GM13977 (cell line): ENCODE measurements at regions not wholly inside any gene's neighbourhood (a gene's known extent, or its start where the extent isn't known, plus 50 kb on each side); places are given as distances from the start of the nearest gene placed in this dataset.

Source experiments
- DNase-seq: peaks from one replicate; pipeline ENCODE4 v3.0.0; 2012; ENCODE audit warnings: low spot score
- in situ Hi-C: fragments of 300-500 bp; cut with MboI; formaldehyde crosslinking; loops from one replicate; pipeline ENCODE4 v1.12.0; 2022; ENCODE audit warnings: low sequenced_read_pairs, low pct_unique_long_range_greater_than_20kb, mixed read lengths, inconsistent platforms; ENCODE audit not compliant: unreplicated experiment
- TF ChIP-seq, protein P1 (sequence below): IDR thresholded peaks from 2 replicates; pipeline ENCODE4 v1.5.1; 2012; ENCODE audit warnings: mild to moderate bottlenecking, control low read depth; ENCODE audit not compliant: insufficient read depth; ENCODE audit errors: extremely low read depth, missing control alignments

DNA sequence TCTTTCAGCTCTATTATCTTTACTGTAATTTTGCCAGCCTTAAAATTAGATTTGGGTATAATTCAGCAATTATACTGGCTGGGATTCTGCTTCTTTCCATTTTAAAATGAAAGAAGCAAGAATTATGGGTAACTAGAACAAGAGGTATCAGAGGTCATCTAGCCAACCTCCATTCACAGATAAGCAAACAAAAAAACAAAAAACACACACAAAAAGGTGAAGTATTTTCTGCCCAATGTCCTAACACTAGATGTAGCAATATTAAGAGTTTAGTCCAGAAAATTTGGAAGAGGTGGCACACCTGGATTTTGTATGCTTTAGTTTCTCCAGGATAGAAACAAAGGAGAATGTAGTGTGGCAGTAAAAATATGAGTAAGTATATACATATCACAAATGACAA lies 68.1 kb upstream of the ANXA1 start:
- in situ Hi-C loops = no loop called here
- TF ChIP-seq, protein P1, sequence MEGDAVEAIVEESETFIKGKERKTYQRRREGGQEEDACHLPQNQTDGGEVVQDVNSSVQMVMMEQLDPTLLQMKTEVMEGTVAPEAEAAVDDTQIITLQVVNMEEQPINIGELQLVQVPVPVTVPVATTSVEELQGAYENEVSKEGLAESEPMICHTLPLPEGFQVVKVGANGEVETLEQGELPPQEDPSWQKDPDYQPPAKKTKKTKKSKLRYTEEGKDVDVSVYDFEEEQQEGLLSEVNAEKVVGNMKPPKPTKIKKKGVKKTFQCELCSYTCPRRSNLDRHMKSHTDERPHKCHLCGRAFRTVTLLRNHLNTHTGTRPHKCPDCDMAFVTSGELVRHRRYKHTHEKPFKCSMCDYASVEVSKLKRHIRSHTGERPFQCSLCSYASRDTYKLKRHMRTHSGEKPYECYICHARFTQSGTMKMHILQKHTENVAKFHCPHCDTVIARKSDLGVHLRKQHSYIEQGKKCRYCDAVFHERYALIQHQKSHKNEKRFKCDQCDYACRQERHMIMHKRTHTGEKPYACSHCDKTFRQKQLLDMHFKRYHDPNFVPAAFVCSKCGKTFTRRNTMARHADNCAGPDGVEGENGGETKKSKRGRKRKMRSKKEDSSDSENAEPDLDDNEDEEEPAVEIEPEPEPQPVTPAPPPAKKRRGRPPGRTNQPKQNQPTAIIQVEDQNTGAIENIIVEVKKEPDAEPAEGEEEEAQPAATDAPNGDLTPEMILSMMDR = no peak
- DNase-seq = no peak

DNA sequence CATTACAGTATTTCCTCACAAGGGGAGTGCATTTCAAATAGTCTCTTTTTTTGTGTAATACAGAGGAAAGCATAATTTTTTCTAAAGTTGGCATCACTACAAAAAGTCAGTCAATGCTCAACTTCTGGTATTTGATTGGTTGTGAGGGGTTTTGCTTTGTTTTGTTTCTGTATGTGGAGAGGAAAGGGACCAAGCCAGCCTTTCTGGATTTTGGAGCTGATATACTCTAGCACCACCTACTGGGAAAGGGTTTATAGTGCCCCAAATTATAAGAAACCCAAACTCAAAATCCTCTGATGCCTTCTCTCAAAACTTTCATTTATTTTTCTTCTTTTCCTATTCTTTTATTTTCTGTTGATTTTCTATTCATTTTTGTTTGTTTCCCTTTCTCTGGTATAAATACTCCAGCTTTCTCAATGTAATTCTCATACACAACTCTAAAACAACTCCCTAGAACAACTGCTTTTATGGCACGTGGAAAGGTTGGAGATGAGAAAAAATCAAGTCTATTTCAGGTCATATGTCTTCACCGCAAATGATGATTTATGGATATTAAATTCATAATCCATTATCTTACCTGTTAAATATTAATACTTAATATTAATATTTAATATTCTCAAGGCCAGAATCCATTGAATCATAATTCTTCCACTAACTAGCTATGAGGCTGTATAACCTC lies 69.5 kb upstream of the ANXA1 start:
- in situ Hi-C loops = no loop called here
- TF ChIP-seq, protein P1 = peak; percentile 65
- DNase-seq = peak; percentile 46

DNA sequence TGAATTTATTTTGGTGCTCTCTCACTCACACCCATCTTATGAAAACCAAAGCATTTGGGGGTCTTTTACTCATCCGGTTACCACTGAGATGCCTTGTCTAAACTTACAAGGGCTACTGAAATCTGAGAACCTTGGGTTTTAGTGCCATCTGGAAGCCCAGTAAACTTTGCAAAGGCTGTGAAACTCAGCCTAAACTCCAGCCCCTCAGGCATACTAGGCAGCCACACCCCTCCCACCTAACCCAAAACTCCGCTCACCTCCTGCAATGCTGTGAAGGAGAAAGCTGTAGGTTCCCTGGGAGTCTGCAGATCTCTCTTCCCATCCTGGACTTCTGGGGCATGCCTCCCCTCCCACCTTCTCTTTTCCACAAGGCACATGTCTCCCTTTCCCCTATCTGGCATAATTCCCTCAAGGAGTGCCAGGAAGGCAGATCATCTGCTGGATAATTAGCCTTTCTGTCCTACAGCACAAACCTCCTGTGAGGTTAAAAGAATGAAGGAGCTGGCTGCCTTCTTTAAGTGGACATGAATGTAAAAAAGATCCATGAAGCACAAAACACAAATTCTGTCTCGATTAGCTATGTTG lies 71.5 kb upstream of the ANXA1 start:
- in situ Hi-C loops = no loop called here
- DNase-seq = no peak
- TF ChIP-seq, protein P1 = no peak

DNA sequence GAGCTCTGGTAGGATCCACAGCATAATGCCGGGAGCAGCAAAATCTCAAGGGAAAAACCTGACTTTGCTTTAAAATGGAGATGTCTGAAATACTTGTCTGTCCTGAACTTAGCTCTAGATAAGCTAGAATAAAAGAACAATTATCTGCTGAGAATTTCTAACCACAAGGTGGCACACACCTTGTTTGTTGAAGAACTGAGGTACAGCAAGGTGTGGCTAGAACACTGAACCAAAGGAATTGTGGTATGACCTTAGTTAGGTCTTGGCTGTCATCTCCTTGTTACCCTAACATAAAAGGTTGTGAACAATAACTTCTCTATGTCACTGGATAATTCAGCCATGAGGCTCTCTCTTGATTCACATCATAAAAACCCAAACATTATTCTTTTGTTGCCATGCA lies 72.3 kb upstream of the ANXA1 start:
- in situ Hi-C loops = no loop called here
- TF ChIP-seq, protein P1 = no peak
- DNase-seq = no peak

DNA sequence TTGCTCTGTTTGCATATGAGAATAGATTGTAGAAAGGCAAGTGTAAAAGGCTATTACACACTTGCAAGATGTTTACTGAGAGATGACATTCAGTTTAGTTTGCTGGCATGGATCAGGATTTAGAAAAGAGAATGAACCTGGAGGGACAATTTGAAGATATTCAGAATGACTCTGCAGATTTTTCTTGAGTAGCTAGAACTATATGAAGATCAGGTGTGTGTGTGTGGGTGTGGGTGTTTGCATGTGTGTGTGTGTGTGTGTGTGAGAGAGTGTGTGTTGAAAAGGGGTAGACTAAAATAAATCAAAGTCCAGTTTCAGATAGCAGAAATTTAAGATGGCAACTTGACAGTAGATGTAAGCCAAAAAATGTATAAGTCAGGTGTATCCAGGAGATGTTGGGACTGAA lies 74.0 kb upstream of the ANXA1 start:
- TF ChIP-seq, protein P1 = no peak
- in situ Hi-C loops = no loop called here
- DNase-seq = no peak

DNA sequence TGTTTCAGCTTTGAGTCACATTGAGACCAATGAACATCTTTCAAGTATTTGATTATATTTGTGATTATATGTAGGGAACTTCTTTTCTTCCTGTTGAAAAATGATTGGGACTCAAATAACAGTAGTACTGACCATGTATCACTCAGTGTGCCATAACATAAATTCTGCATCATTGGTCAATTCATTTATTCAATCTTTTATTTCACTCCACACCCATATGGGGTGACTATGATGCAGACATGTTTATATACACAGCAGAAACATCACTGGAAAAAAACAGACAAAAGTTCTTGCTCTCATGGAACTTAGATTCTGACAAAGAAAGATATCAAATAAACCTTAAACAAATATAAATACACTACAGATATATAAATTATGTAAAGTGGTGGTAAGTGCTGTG lies 74.7 kb upstream of the ANXA1 start:
- TF ChIP-seq, protein P1 = no peak
- DNase-seq = no peak
- in situ Hi-C loops = no loop called here
